ENCODE measurements at regions not wholly inside any gene's neighbourhood (a gene's known extent, or its start where the extent isn't known, plus 50 kb on each side); places are given as distances from the start of the nearest gene placed in this dataset.

- TF ChIP-seq POLR2A (IDR thresholded peaks at IDR 0.05; ENCODE audit: borderline replicate concordance, extremely low read depth, insufficient read depth, insufficient read length) (no peak), YY1 (IDR thresholded peaks at IDR 0.05; ENCODE audit: extremely low read depth, insufficient replicate concordance, low read depth, low read length) (no peak), ATF3 (IDR thresholded peaks at IDR 0.05) (no peak), CTCF (IDR thresholded peaks at IDR 0.05 in 2 of 3, conservative IDR thresholded peaks at IDR 0.05 in 1 of 3; ENCODE audit: borderline replicate concordance in 1 of 3, insufficient read depth in 1 of 3, low read depth in 2 of 3, low read length in 2 of 3) (no peak), REST (IDR thresholded peaks at IDR 0.05; ENCODE audit: low read depth) (no peak), ZFX (IDR thresholded peaks at IDR 0.05) (no peak), RAD21 (IDR thresholded peaks at IDR 0.05; ENCODE audit: low read depth) (no peak), EZH2phosphoT487 (IDR thresholded peaks at IDR 0.05; ENCODE audit: borderline replicate concordance) (no peak), SIN3A (IDR thresholded peaks at IDR 0.05; ENCODE audit: low read depth) (no peak), EZH2 (IDR thresholded peaks at IDR 0.05) (no peak), POLR2AphosphoS5 (IDR thresholded peaks at IDR 0.05; ENCODE audit: low read depth, low read length) (no peak)
Observed at GRCh38 chr2:3966470-3966869, 263.1 kb downstream of the DCDC2C start.
